Hematopoietic multipotent progenitor cell treated with erythropoietin and hydrocortisone succinate and interleukin-3 and kit ligand, for 4 days (in vitro differentiated cells): ENCODE measurements at regions not wholly inside any gene's neighbourhood (a gene's known extent, or its start where the extent isn't known, plus 50 kb on each side); places are given as distances from the start of the nearest gene placed in this dataset.

Source experiments
- DNase-seq: peaks from one replicate; pipeline ENCODE4 v3.0.0-alpha.2; 2015

DNA sequence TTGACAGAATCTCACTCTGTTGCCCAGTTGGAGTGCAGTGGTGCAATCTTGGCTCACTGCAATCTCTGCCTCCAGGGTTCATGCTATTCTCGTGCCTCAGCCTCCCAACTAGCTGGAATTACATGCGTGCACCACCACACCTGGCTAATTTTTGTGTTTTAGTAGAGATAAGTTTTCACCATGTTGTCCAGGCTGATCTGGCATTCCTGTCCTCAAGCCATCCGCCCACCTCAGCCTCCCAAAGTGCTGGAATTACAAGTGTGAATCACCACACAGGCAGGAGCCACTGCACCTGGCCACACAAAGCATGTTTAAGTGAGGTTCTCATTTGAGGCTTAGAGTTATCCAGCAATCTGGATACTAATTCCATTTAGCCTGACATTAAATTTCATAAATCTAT is 180.9 kb upstream of the GRID2 start:
- no peak for DNase-seq

DNA sequence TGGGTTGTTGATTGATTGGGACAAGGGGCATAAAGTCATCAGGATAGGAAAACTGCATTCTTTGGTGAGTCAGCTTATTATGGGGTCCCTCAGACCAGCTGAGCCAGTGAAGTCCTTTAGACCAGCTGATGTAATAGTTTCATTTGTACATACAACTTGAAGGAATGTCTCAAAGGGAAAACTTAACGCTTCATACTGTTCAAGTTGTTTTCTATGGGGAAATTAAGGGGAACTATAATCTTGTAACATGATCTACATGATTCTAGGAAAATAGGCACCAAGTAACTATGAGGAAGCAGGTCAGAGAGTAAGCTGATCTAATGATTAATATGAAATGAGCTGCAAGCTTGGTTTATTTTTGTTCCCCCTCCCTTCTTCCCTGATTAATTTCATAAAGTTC is 175.1 kb upstream of the GRID2 start:
- no peak for DNase-seq

DNA sequence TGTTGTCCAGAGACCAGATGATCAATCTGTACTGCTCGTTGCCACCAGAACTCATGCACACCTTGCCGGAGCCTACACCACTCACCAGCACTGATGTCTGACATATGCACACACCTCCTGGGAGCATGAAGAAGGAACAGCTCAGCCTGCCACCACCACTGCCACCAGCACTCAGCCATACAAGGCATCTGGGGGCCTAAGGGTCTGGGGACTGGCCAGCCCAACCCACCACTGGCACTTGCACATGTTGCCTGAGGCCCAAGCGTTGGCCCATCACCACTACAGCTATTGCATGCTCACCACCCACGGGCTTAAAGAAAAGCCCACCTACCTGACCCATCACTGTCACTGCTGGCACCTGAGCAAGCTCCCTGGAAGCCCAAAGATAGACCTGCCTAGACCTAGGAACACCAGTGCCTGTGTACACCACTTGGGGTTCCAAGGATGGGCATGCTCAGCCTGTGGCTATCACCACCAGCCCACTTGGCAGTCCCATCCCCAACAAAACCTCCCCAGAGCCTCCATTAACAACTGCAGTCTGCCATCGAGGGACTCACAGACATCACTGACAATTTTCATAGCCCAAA is 174.3 kb upstream of the GRID2 start:
- no peak for DNase-seq

DNA sequence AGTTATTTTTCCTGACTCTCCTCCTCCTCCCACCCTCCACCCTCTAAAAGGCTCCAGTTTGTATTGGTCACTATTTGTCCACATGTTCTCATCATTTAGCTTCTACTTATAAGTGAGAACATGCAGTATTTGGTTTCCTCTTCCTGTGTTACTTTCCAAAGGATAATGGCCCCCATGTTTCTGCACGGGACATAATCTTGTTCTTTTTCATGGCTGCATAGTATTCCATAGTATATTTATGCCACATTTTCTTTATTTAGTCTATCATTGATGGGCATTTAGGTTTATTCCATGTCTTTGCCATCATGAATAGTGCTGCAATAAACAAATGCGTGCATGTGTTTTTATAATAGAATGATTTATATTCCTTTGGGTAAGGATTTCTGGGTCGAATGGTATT is 167.3 kb upstream of the GRID2 start:
- no peak for DNase-seq

DNA sequence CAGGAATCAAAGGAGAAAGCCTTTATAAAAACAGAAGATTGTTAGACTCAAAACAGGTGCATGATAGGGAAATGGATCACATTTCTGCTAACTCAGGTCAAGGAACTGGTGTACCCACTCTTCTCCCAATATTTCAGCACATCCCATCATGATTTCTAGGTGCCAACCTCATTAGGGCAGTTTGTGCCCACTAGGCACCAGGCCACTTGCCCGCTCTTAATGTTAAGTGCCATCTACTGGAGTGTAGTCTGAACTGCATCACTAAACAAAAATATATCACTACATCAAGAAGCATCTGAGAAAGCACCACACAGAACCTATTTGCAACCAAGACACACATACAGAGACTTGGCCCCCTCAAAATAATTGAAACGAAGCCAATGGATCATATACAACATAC is 140.4 kb upstream of the GRID2 start:
- peak; percentile 35 for DNase-seq

DNA sequence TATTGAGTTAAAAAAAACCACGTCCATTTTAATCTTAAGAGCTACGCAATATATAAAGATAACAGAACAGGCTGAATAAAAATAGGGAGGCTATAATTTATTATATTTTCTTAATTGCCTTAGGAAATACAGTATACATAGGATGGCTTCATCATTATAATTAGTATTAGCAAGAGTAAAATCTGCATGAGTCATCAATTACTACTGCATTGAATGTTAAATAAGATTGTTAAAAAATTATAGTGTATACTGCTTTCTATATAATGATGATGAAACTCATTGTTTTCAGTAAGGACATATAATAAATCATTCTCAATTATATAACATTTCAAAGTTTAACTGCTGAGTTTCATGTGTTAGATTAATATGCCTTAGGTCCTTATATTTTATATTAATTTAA is 133.4 kb upstream of the GRID2 start:
- DNase-seq, result no peak

DNA sequence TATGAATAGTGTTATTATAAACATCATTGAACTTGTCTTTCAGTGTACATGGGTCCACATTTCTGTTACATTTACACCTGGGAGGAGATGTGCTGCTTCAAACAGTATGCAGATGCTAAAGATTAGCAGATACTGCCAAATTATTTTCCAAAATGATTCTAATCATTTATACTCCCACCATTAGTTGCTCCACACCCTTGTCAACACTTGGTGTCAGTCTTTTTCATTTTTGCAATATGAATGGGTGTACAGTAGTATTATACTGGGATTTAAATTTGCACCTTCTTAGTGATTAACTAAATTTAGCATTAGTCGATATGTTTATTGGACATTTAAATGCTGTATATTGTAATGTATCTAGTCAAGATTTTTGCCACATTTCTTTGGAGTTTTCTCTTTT is 131.6 kb upstream of the GRID2 start:
- DNase-seq, result no peak

DNA sequence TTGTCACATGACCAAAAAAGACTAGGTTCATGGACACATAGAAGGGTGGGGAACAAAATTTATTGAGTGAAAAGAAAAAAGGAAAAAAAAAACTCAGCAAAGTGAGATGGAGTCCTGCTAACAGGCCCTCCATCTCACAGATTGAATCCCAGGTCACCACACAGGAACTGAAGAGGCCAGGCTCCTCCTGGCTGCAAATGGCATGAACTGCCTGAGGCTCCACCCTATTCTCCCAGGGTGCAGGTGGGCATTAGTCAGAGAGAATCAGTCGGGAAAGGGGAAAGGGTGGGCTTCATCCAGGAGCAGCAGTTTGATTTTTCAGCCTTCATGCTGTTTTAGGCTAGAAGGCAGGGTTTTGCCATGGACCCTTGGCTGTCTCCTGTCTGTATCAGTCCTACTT is 128.5 kb upstream of the GRID2 start:
- DNase-seq, result no peak

DNA sequence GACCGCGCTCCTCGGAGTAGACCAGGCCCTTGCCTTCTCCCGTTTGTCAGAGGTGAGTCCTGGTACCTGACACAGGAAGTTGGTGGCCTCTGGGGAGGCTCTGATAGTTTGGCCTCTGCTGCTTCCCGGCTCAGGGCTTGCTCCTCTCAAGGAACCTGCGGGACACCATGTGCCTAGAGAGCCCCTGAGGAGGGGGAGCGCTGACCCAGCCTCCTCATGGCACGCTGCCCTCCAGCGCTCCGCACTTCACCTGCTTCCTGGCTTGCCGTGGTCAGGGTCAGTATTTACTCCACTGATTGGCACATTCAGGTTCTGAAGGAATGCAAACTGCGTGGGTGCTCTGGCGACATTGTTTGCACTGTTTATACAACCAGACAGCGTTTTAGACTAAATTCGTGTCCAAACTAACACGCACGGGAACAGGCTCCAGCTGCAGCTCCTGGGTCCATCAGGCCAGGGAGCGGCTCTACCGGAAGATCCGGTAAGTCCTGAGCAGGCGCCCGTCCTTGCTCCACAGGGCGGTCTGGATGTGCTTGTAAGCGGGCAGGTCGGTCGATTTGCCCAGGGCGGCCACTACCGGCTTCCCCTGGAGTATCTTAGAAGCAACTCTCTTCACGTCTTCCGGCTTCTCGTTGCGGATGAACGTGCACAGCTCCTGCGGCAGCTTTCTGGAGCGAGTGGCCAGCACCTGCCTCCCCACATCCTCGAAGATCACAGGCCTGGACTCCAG is 121.6 kb upstream of the GRID2 start:
- no peak for DNase-seq

DNA sequence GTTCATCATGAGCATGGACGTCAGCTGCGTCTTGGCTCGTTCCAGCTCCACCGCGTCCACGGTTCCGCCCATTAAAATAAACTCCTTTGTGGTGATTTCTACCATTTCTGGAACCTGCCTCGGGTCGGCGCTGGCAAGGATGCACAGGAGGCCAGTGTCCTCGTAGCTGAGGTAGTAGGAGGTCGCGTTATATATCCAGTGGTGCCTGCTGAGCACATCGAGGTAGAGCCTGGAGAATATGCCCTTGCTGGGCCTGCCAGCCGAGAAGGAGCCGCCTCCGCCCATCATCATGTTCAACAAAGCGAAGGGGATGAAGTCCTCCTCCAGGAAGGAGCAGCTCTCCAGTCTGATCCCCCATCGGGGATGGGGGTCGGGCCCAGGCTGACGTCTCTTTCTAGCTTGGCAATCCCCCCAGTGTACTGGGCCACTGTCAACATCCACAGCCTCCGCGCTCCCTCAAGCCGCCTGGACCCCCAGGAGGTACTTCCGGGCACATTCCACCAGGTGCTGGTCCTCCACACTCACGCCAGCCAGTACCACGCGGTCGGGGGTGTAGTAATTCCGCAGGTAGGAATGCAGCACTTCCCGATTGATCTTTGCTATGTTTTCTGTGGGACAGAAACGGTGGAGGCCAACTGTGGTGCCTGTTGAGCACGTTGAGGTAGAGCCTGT is 120.9 kb upstream of the GRID2 start:
- DNase-seq, result no peak

DNA sequence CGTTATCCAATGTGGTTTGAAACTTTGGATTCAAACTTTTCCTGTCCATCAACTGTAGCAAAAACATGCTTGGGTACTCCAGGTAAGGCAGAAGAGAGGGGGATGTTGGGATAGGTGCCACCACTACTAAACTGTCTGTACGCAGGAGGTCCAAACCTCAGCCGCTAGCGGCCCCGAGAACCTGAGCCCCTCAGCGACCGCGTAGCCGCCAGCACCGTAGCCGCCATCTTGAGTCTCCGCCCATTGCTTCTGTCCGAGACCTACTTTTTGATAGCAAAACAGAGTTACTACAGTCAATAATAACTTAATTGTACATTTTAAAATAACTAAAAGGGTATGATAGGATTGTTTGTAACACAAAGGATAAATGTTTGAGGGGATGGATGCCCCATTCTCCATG is 119.9 kb upstream of the GRID2 start:
- no peak for DNase-seq

DNA sequence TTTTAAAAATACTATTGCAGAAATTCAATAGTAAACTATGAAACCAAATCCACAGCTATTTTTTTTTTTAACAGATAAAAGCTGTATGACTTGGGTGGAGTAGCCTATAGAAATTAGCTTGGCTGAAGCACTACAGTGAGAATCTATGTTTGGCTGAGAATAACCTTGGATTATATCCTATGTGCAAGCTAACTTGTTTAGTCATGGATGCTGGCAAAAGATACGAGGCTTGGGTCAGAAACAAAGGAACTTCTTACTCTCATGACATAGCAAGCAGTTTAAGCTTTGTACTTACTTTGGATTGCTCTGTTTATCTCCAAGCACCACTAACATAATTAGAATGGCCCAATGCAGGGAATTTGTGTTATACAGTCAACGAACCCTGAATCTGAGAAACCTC is 119.2 kb upstream of the GRID2 start:
- DNase-seq, result no peak

DNA sequence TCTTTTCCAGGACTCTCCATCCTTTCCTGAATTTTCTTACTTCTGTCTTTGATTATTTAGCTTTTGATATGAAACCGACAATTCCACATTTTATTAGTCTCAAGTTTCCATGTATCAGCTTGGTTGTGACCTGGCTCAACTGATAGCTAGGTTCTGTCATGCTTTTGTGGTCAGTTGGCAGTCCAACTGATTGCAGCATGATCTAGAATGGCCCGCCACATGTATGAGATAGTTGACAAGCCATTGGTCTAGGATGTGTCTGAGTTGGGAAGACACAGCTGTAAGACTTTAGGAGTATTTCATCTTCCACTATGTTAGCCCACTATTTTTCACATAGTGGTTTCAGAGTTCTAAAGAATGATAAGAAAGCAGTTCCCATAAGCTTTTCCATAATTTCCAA is 117.5 kb upstream of the GRID2 start:
- DNase-seq, result no peak

DNA sequence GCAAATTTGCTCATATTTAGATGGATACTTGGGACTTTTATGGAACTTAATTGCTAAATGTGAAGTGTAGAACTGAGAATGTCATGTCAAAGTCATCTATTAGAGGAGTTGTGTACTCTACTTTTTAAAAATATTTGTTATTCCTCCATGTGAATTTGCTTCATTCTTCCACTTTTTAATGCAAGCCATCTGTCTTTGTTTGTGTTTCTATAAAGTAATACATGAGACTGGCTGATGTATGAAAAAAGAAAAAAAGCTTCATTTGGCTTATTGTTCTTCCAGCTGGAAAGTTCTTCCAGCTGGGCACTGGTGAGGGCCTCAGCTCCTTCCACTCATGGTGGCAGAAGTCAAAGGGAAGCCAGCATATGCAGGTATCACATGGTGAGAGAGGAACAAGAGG is 114.6 kb upstream of the GRID2 start:
- no peak for DNase-seq

DNA sequence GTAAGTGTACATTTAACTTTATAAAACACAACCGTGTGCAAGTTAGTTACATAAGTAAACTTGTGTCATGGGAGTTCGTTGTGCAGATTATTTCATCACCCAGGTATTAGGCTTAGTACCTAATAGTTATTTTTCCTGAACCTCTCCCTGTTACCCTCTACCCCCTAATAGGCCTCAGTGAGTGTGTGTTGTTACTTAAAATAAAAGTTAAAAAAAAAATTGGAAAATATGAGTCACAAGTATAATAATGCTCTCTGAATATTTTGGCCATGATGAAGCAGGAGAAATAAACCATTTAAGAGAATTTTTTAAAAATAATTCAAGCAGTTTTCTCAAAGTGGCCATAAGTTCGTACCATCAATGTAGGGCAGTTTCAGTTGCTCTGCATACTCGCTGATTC is 105.1 kb upstream of the GRID2 start:
- no peak for DNase-seq

DNA sequence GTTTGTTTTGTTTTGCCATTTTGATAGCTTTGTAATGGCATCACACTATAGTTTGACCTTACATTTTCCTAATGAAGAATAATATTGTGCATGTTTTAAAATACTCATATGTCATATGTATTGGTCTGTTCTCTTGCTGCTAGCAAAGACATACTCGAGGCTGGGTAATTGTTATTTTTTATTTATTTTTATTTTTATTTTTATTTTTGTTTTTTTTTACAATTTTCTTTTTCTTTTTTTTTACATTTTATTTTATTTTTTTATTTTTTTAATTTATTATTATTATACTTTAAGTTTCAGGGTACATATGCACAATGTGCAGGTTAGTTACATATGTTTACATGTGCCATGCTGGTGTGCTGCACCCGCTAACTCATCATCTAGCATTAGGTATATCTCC is 104.6 kb upstream of the GRID2 start:
- no peak for DNase-seq

DNA sequence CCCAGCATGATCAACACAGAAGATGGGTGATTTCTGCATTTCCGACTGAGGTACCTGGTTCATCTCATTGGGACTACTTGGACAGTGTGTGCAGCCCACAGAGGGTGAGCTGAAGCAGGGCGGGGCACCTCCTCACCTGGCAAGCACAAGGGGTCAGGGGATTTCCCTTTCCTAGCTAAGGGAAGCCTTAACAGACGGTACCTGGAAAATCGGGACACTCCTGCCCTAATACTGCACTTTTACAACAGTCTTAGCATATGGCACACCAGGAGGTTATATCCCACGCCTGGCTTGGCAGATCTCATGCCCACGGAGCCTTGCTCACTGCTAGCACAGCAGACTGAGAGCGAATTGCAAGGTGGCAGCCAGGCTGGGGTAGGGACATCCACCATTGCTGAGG is 92.9 kb upstream of the GRID2 start:
- DNase-seq, result no peak

DNA sequence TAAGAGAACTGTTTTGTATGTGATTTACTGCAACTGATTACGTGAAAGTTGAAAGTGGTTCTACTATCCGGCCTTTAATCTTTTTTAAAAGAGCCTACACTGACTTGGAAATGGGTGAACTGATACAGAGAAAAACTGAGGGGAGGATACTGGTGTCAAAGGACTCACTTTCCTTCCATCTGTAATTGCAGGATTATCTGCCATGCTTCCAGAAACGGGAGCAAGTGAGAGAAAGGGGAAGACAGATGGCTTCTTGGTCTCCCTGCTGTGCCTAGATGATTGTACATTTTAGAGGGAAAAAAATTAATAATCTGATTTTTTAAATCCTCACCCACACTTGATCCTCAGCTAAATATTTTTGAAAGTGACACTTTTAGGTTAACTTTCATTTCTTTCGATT is 88.3 kb upstream of the GRID2 start:
- DNase-seq, result no peak

DNA sequence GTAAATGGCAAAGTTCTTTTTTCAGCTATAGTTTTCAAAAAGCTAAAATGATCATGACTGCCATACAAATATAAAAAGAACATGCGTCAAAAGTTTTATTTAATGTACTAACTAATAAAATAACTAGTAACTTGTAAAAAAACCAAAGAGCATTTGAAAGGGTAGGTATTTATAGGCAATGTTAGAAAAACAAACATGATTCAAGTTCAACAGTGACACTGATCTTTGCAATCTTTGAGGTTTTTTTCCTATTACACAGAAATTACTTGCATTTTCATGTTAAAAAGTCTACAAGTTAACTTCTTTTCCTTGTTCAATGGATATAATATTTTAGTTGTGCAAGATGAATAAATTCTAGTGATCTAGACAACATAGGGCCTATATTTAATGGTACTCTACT is 72.3 kb upstream of the GRID2 start:
- DNase-seq, result no peak

DNA sequence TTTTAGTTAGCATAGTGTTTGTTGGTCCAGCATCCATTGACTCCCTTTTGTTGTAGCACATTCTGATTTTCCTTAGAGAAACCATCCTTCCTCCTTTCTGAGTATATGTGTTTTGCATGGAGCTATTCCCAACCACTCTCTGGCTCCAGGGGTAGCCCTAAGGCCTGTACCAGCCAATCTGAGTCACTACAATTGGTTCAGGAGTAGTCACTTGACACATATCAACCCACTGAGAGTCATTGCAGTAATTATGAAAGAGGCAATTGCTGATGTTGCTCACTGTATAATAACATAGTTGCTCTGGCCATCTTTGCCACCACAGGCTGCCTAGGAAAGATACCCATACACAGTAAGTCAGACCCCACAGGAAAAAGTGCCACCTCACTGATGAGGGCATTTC is 71.2 kb upstream of the GRID2 start:
- DNase-seq, result no peak

DNA sequence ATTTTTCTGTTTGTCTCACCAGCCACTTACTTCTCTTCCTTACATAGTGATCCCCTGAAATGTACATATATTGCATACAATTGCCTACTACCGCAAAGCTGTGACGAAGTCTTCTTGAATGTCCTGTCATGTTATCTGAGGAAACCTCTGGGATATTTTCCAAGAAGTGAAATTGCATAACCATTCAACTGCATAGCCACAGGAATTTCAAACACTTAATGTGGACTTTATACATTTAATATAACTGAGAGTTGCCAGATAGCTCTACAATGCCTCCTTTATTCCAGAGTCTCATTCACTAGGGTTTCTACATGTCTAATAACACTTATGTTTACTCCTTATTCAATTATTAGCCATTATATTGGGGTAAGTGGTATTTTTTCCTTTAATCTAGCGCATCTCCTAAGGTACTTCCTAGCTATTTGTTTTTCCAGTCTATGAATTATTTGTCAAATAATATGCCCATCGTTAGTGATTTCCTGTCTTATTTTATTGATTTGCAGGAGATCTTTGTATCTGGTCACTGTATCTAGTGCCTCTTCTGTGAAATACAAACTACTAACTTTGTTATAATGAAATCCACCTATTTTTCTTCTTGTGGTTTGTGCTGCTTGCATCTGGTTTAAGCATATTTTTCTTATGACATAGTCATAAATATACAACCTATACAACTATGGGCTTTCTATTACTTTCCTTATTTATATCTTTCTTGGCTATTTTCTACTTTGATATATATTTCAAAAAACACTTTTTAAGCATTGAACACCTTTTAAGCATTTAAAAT is 69.2 kb upstream of the GRID2 start:
- no peak for DNase-seq

DNA sequence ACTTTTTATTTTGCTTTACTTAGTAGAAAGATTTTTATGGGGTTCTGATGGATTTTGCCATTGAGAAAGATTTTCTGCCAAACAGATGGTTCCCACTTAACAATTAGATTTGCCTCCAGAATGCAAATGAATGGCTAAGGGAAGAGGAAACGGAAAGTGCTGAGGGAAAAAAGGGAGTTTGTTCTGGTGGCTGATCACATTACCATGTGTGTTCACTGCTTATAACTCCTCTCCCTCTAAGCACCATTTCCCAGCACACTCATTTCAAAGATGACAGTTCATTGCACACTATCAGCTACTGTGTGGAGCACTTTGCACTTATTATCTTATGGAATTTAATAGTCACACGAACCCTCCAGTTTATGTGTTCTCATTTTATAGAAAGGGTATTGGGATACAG is 68.0 kb upstream of the GRID2 start:
- no peak for DNase-seq

DNA sequence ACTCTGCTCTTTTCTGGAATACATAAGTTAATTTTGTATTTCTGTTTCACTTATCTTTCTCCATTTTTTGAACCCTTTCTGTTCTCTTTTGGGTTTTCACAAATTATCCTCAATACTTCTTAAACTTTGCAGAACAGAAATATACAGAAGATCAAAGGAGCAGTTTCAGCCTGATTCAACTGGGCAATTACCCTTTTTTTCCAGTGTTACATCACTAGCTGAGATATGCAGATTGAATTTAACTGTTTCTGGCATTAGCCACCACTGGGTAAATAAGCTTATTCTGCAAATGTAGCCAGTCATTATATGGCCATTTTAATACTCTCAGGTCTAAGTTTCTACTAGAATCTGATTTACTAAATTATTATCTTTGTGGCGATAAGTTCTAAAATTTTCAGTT is 66.9 kb upstream of the GRID2 start:
- no peak for DNase-seq

DNA sequence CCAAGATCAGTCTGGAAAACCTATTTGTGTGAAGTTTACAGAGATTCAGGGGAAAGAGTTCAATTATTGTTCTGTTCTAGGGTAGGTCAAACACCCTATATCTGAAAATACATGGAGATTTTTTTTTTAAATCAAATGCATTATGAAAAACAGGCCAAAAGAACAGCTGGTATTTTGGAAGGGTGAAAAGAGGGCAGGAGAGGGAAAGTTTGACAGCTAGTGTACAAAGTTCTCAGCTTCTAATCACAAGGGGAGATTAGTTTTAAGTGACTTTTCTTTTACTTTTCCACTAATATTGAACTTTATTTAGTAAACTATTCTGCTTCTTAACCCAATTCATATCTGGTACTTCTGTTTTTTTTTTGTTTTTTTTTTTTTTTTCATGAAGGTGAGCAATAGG is 66.2 kb upstream of the GRID2 start:
- no peak for DNase-seq
